NT2/D1 (cell line): ENCODE measurements at regions not wholly inside any gene's neighbourhood (a gene's known extent, or its start where the extent isn't known, plus 50 kb on each side); places are given as distances from the start of the nearest gene placed in this dataset.

Experiments
- SUZ12 ChIP-seq: IDR thresholded peaks from 2 replicates; pipeline ENCODE4 v1.6.1; 2011; ENCODE audit not compliant: insufficient read length, insufficient read depth; ENCODE audit errors: extremely low read depth
- YY1 ChIP-seq: IDR thresholded peaks from 2 replicates; pipeline ENCODE4 v1.6.1; 2011; ENCODE audit not compliant: insufficient read length, insufficient read depth

DNA sequence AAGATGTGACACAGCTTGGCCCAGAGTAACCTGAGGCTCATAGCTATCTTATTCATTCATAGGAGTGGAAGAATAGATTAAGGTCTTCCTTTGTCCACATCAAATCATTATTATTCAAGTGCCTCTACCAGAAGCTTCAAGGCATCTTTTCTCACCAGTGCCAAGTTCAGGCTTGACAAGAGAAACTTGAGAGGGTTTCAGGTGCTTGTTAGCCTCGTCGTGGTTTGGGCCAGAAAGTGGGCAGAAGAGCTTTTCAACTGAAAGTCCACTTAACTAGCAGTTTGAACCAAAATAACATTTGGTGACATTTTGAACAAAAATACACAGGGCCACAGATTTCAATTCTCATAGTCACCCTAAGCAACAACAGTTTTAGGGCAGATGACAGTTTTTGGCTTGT is 1184.2 kb downstream of the FLRT2 start:
- TF ChIP-seq SUZ12 (no peak), YY1 (no peak)
